ENCODE measurements at regions not wholly inside any gene's neighbourhood (a gene's known extent, or its start where the extent isn't known, plus 50 kb on each side); places are given as distances from the start of the nearest gene placed in this dataset.

DNA sequence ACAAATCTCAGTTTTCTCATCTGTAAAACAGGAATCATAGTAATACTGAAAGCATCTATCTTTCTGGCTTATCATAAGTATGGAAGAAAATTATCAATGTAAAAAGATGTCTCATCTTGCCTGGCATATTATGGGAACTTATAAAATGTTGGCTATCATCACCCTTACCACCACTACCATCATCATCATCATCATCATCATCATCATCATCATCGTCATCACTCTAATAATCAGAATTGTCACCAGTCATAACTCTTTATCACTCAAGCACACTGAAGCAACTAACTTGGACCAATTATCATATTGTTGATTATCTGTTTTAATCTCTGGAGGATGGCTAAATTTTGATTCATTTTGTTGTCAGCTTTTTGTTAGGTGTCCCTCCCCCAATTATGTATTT is 825.4 kb downstream of the SORCS3 start:
- Histone ChIP-seq H3K27me3 (replicated peaks; ENCODE audit: control insufficient read depth, insufficient read depth, low read length) (no peaks in the 10 kb centered on the region), H3K9ac (ENCODE audit: low read length) (no peak overlapping the region), H3K4me1 (ENCODE audit: control insufficient read depth, insufficient read depth, low read length) (no peaks in the 10 kb centered on the region), H3K4me3 (ENCODE audit: low read length) (no peak overlapping the region), H3K36me3 (ENCODE audit: control insufficient read depth, insufficient read depth, low read length, severe bottlenecking) (no peaks in the 10 kb centered on the region), H3K9me3 (ENCODE audit: control insufficient read depth, low read length) (peaks cover 3% of the 10 kb centered on the region)
- DNase-seq (ENCODE audit: low read depth) = no peak

DNA sequence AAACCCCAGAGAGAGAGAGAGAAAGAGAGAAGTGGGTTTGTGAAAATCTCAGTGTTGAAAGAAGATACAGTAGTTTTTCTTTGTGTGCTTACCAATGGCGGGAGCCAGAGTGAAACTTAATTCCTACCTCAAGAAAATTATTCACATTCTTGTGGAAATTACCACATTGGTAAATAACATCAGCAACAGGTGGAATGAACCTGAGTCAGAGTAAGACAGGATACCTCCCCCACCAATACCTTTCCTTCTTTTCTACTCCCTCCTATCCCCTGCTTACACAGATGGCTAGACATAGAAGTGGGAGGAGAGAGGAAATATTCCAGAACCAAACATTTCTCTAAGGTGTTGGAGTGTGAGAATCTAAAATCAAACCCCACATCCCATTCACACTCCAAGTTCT is 793.9 kb downstream of the SORCS3 start:
- no peak for DNase-seq (ENCODE audit: low read depth)
- H3K4me3 ChIP-seq (ENCODE audit: low read length) = no peak overlapping the region
- H3K9ac ChIP-seq (ENCODE audit: low read length) = no peak overlapping the region
- no peaks in the 10 kb centered on the region for H3K27me3 ChIP-seq (replicated peaks; ENCODE audit: control insufficient read depth, insufficient read depth, low read length)
- no peaks in the 10 kb centered on the region for H3K4me1 ChIP-seq (ENCODE audit: control insufficient read depth, insufficient read depth, low read length)
- H3K9me3 ChIP-seq (ENCODE audit: control insufficient read depth, low read length) = no peaks in the 10 kb centered on the region
- H3K36me3 ChIP-seq (ENCODE audit: control insufficient read depth, insufficient read depth, low read length, severe bottlenecking) = no peaks in the 10 kb centered on the region

DNA sequence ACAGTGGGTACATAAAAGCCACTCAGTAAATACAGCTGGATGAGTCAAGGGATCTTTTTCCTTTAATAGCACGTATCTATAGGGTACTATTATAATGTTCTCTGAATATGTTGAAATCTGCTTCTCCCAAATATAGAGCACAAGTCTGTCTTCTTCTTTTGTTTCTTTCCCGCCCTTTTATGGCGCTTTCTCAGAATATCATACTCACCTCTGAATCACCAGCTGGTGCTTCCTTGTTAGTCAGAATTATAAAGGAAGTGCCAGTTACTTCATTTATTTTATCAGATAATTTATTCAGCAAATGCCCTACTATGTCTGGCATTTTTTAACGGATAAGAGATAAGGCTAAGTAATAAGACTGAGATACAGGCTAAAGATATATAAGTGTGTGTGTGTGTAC is 772.9 kb downstream of the SORCS3 start:
- Histone ChIP-seq H3K27me3 (replicated peaks; ENCODE audit: control insufficient read depth, insufficient read depth, low read length) (no peaks in the 10 kb centered on the region), H3K9me3 (ENCODE audit: control insufficient read depth, low read length) (peaks cover 5% of the 10 kb centered on the region), H3K4me1 (ENCODE audit: control insufficient read depth, insufficient read depth, low read length) (no peaks in the 10 kb centered on the region), H3K4me3 (ENCODE audit: low read length) (no peak overlapping the region), H3K9ac (ENCODE audit: low read length) (no peak overlapping the region), H3K36me3 (ENCODE audit: control insufficient read depth, insufficient read depth, low read length, severe bottlenecking) (no peaks in the 10 kb centered on the region)
- DNase-seq (ENCODE audit: low read depth) = no peak

DNA sequence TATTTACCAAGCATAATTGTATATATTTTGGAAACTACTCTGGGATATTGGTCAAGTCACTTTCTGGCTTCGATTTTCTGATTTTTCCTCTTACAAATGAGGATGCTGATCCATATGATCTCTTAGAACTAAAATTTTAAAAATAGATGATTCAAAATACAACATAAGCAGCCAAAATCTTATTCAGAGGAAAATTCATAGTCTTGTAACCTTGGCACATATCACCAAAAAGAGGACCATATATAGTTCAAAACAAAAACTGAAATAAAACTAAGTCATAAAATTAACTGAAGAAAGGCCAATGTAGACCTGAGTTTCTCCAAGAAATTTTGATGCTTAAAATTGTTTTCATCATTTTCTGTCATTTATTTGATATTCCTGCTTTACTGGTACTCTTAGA is 768.3 kb downstream of the SORCS3 start:
- no peak overlapping the region for H3K9ac ChIP-seq (ENCODE audit: low read length)
- peaks cover 9% of the 10 kb centered on the region for H3K9me3 ChIP-seq (ENCODE audit: control insufficient read depth, low read length)
- no peak overlapping the region for H3K4me3 ChIP-seq (ENCODE audit: low read length)
- DNase-seq (ENCODE audit: low read depth) = no peak
- H3K4me1 ChIP-seq (ENCODE audit: control insufficient read depth, insufficient read depth, low read length) = no peaks in the 10 kb centered on the region
- H3K27me3 ChIP-seq (replicated peaks; ENCODE audit: control insufficient read depth, insufficient read depth, low read length) = no peaks in the 10 kb centered on the region
- no peaks in the 10 kb centered on the region for H3K36me3 ChIP-seq (ENCODE audit: control insufficient read depth, insufficient read depth, low read length, severe bottlenecking)

DNA sequence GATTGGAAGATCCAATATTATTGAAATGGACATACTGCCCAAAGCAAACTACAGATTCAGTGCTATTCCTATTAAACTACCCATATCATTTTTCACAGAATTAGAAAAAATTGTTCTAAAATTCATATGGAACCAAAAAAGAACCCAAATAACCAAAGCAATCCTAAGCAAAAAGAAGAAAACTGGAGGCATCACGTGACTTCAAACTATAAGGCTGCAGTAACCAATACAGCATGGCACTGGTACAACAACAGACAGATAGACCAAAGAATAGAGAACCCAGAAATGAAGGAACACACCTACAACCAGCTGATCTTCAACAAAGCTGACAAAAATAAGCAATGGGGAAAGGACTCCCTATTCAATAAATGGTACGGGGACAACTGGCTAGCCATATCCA is 765.4 kb downstream of the SORCS3 start:
- no peak for DNase-seq (ENCODE audit: low read depth)
- Histone ChIP-seq H3K9me3 (ENCODE audit: control insufficient read depth, low read length) (peaks cover 9% of the 10 kb centered on the region), H3K4me1 (ENCODE audit: control insufficient read depth, insufficient read depth, low read length) (no peaks in the 10 kb centered on the region), H3K36me3 (ENCODE audit: control insufficient read depth, insufficient read depth, low read length, severe bottlenecking) (no peaks in the 10 kb centered on the region), H3K4me3 (ENCODE audit: low read length) (no peak overlapping the region), H3K9ac (ENCODE audit: low read length) (no peak overlapping the region), H3K27me3 (replicated peaks; ENCODE audit: control insufficient read depth, insufficient read depth, low read length) (no peaks in the 10 kb centered on the region)

DNA sequence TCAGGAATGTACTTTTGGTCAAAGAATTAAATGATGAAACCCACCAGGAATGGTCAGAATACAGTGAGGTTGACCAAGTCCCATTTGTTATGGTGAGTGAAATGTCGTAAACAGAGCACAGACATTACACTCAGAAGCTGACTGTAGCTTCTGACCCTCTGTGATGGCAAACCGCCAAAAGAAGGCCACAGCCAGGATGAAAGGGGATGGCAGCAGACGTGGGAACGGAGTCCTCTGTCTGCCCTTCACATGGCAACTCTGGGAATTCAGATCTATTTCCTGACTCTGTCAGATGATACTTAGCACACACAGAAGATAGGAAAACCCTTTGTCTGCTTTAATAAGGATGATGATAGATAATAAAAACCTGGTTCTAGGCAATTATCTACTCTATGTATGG is 757.1 kb downstream of the SORCS3 start:
- Histone ChIP-seq H3K4me1 (ENCODE audit: control insufficient read depth, insufficient read depth, low read length) (no peaks in the 10 kb centered on the region), H3K36me3 (ENCODE audit: control insufficient read depth, insufficient read depth, low read length, severe bottlenecking) (no peaks in the 10 kb centered on the region), H3K27me3 (replicated peaks; ENCODE audit: control insufficient read depth, insufficient read depth, low read length) (no peaks in the 10 kb centered on the region), H3K4me3 (ENCODE audit: low read length) (no peak overlapping the region), H3K9ac (ENCODE audit: low read length) (no peak overlapping the region), H3K9me3 (ENCODE audit: control insufficient read depth, low read length) (no peaks in the 10 kb centered on the region)
- no peak for DNase-seq (ENCODE audit: low read depth)

DNA sequence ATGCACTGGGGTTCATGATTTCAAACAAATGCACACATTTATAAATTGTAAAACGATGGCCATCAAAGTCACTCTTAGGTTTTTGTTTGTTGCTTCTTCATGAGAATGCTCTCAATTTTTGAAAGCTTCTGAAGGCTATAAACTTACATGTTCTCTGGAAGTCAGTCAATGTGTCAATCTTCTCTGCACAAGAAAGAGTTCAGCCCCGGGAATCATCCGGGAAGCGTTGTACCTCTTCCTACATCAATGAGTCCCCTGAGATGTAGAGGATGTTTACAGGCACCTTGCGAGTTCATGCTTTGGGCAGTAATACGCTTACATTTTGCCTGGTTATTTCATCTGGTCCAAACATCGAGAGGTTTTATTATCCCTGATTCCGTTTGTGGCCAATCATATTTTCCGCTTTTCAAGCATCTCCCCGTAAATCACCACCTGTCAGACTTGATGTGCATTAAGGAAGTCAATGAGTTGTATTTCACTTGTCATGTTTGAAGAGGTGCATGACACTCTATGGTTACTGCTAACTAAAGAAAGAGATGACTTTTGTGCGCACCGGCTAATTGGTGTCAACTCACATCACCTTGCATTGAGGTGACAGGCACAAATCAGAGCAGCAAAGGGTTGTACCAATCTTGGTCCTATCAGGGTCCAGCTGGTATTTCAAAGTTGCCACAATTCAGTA is 750.7 kb downstream of the SORCS3 start:
- no peak overlapping the region for H3K9ac ChIP-seq (ENCODE audit: low read length)
- H3K4me1 ChIP-seq (ENCODE audit: control insufficient read depth, insufficient read depth, low read length) = no peaks in the 10 kb centered on the region
- peaks cover 7% of the 10 kb centered on the region for H3K9me3 ChIP-seq (ENCODE audit: control insufficient read depth, low read length)
- DNase-seq (ENCODE audit: low read depth) = no peak
- H3K4me3 ChIP-seq (ENCODE audit: low read length) = no peak overlapping the region
- H3K27me3 ChIP-seq (replicated peaks; ENCODE audit: control insufficient read depth, insufficient read depth, low read length) = no peaks in the 10 kb centered on the region
- H3K36me3 ChIP-seq (ENCODE audit: control insufficient read depth, insufficient read depth, low read length, severe bottlenecking) = no peaks in the 10 kb centered on the region

DNA sequence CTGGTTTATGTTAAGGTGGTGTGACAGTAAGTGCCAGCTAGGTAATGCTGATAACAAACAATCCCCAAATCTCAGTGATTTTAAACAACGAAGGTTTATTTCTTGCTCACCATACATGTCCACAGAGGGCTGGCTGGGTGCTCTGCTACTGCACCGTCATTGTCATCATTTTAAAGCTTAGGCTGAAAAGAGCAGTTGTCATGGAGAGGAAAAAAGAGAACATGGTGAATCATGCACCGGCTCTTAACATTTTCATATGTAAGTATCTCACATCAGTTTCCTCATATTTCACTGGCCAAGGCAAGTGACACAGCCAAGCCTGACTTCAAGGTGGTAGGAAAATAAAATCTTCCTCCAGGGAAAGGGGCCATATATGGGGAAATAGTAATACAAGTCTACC is 746.9 kb downstream of the SORCS3 start:
- DNase-seq (ENCODE audit: low read depth) = no peak
- no peaks in the 10 kb centered on the region for H3K4me1 ChIP-seq (ENCODE audit: control insufficient read depth, insufficient read depth, low read length)
- no peak overlapping the region for H3K9ac ChIP-seq (ENCODE audit: low read length)
- H3K4me3 ChIP-seq (ENCODE audit: low read length) = no peak overlapping the region
- H3K36me3 ChIP-seq (ENCODE audit: control insufficient read depth, insufficient read depth, low read length, severe bottlenecking) = no peaks in the 10 kb centered on the region
- no peaks in the 10 kb centered on the region for H3K27me3 ChIP-seq (replicated peaks; ENCODE audit: control insufficient read depth, insufficient read depth, low read length)
- peaks cover 7% of the 10 kb centered on the region for H3K9me3 ChIP-seq (ENCODE audit: control insufficient read depth, low read length)

DNA sequence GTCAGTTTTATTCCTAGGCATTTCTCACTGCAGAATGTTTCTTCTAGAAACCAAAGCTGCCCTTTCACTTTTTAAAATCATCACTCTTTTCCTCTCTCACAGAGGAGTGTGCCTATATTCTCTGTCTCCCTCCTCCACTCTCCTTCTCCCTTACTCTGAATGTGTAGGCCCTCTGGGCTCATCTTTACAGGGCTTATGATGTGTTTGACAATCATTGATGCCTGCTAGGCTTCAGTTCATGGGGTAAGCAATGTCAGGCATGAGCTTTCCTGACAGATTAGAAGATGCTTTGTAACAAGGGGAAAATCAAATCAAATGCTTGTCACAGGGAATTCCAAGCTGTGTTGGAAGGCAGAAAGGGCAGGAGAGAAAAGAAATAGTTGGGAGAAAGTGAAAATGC is 742.9 kb downstream of the SORCS3 start:
- H3K27me3 ChIP-seq (replicated peaks; ENCODE audit: control insufficient read depth, insufficient read depth, low read length) = no peaks in the 10 kb centered on the region
- no peaks in the 10 kb centered on the region for H3K36me3 ChIP-seq (ENCODE audit: control insufficient read depth, insufficient read depth, low read length, severe bottlenecking)
- H3K9me3 ChIP-seq (ENCODE audit: control insufficient read depth, low read length) = no peaks in the 10 kb centered on the region
- H3K4me3 ChIP-seq (ENCODE audit: low read length) = no peak overlapping the region
- no peaks in the 10 kb centered on the region for H3K4me1 ChIP-seq (ENCODE audit: control insufficient read depth, insufficient read depth, low read length)
- no peak overlapping the region for H3K9ac ChIP-seq (ENCODE audit: low read length)
- no peak for DNase-seq (ENCODE audit: low read depth)

DNA sequence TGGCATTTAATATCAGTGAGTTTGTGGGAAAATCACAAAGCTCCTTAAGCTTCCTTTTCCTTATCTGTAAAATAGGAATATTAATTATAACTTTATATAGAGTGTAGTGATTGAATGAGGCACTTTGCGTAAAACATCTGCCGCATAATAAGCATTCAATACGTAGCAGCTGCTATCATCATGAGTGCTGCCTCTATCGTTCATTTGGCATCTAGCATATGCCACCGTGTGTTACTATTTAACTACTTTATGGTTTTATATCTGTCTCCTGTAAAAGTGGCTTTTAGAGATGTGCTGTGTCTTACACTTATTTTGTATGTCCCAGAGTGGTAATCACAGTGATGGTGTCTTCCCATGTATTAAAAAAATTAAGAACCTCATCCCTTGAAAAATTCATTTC is 729.6 kb downstream of the SORCS3 start:
- Histone ChIP-seq H3K4me1 (ENCODE audit: control insufficient read depth, insufficient read depth, low read length) (no peaks in the 10 kb centered on the region), H3K9ac (ENCODE audit: low read length) (no peak overlapping the region), H3K36me3 (ENCODE audit: control insufficient read depth, insufficient read depth, low read length, severe bottlenecking) (no peaks in the 10 kb centered on the region), H3K27me3 (replicated peaks; ENCODE audit: control insufficient read depth, insufficient read depth, low read length) (no peaks in the 10 kb centered on the region), H3K9me3 (ENCODE audit: control insufficient read depth, low read length) (no peaks in the 10 kb centered on the region), H3K4me3 (ENCODE audit: low read length) (no peak overlapping the region)
- DNase-seq (ENCODE audit: low read depth) = no peak

DNA sequence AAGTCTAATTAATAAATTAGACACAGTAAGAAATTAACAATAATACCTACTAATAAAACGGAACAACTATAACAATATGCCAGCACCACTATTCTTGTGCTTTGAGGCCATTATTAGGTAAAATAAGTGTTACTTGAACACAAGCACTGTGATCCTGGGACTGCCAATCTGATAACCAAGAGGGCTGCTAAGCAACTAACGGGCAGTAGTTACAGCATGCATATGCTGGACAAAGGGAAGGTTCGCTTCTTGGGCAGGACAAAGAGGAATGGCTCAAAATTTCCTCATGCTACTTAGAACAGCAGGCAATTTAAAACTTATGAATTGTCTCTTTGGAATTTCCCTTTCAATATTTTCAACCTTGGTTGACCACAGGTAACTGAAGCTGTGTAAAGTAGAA is 718.6 kb downstream of the SORCS3 start:
- Histone ChIP-seq H3K36me3 (ENCODE audit: control insufficient read depth, insufficient read depth, low read length, severe bottlenecking) (no peaks in the 10 kb centered on the region), H3K27me3 (replicated peaks; ENCODE audit: control insufficient read depth, insufficient read depth, low read length) (no peaks in the 10 kb centered on the region), H3K9me3 (ENCODE audit: control insufficient read depth, low read length) (peaks cover 9% of the 10 kb centered on the region), H3K9ac (ENCODE audit: low read length) (no peak overlapping the region), H3K4me3 (ENCODE audit: low read length) (no peak overlapping the region), H3K4me1 (ENCODE audit: control insufficient read depth, insufficient read depth, low read length) (no peaks in the 10 kb centered on the region)
- DNase-seq (ENCODE audit: low read depth) = no peak

DNA sequence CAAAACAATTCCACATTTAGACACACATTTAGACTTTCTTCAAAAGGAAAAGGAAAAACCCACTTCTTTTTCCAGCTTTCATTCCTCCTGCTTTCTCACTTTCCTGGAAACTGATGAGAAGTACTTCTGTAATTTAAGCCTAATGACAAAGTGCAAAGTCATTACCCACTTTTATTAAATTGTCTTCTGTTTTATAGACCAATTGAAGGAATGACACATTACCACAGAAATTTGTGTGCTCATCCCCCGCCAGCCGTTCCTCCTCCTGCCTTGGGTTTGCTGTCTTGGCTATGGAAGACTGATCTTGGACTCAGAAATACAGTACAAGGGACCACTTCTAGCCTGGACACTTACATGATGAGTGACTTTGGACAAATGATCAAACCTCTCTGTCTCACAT is 717.8 kb downstream of the SORCS3 start:
- DNase-seq (ENCODE audit: low read depth) = no peak
- peaks cover 7% of the 10 kb centered on the region for H3K9me3 ChIP-seq (ENCODE audit: control insufficient read depth, low read length)
- H3K36me3 ChIP-seq (ENCODE audit: control insufficient read depth, insufficient read depth, low read length, severe bottlenecking) = no peaks in the 10 kb centered on the region
- no peaks in the 10 kb centered on the region for H3K27me3 ChIP-seq (replicated peaks; ENCODE audit: control insufficient read depth, insufficient read depth, low read length)
- H3K4me1 ChIP-seq (ENCODE audit: control insufficient read depth, insufficient read depth, low read length) = no peaks in the 10 kb centered on the region
- H3K9ac ChIP-seq (ENCODE audit: low read length) = no peak overlapping the region
- H3K4me3 ChIP-seq (ENCODE audit: low read length) = no peak overlapping the region

Data from adipocyte (in vitro differentiated cells).